K562 (cell line): ENCODE measurements at regions not wholly inside any gene's neighbourhood (a gene's known extent, or its start where the extent isn't known, plus 50 kb on each side); places are given as distances from the start of the nearest gene placed in this dataset.

Experiments
- ATAC-seq: fragments of 200-7000 bp; cut with Tn5 transposase; 3 replicates; pipeline ENCODE4 v1.9.1; 2020; ENCODE audit warnings: moderate library complexity
- BruUV-seq: library from RNA; stranded (reverse); fragments of 400-500 nt; replicated peaks from 2 replicates; lab custom pipeline; 2021; lab: Mats Ljungman, UMichigan
- CTCF ChIA-PET: fragments of 300-600 bp; formaldehyde crosslinking; extraction: SDS; loops from one replicate; lab custom pipeline; 2021; ENCODE audit warnings: low intra/inter-chr PET ratio; lab: Yijun Ruan, JAX
- POLR2A ChIA-PET: fragments of 300-600, 350-650 bp; sonication (Branson Sonifier 250); formaldehyde crosslinking; extraction: SDS; loops from one replicate; lab custom pipeline; 2021; ENCODE audit warnings: antibody characterized with exemption, inconsistent platforms; lab: Yijun Ruan, JAX
- DNase-seq, 4 experiments: peaks; one replicate each; pipeline versions ENCODE4 v3.0.0 to v3.0.0-alpha.2; 2011 to 2018; ENCODE audit warnings: low spot score in 3 of 4, mixed read lengths in 3 of 4; ENCODE audit errors: extremely low read depth in 1 of 4
- FAIRE-seq: peaks from 2 replicates; lab custom pipeline; 2011; peaks lifted over from hg19 to GRCh38; lab: Jason Lieb, UNC
- H2AFZ ChIP-seq: 2 replicates; pipeline ENCODE4 v1.6.0; 2011; ENCODE audit warnings: low read depth, low read length, control low read depth, inconsistent platforms
- H3K27ac ChIP-seq: fragments of 200-600 bp; 3 replicates; pipeline ENCODE4 v1.8.0; 2011; ENCODE audit warnings: low read depth, mild to moderate bottlenecking, control low read depth, inconsistent platforms, low read length, moderate library complexity, mixed read lengths; ENCODE audit errors: extremely low read depth
- H3K27me3 ChIP-seq, 2 experiments: fragments of 300-600 bp in 1 of 2; 2 replicates in 1 of 2; 3 replicates in 1 of 2; pipeline versions ENCODE4 v1.6.0 to v1.8.0; 2011; ENCODE audit warnings: inconsistent platforms in 2 of 2, low read length in 2 of 2, mild to moderate bottlenecking in 1 of 2, mixed read lengths in 1 of 2, moderate library complexity in 1 of 2; ENCODE audit not compliant: control insufficient read depth in 2 of 2, insufficient read depth in 2 of 2
- H3K36me3 ChIP-seq: fragments of 300-600 bp; 3 replicates; pipeline ENCODE4 v1.8.0; 2011; ENCODE audit warnings: mild to moderate bottlenecking, low read length, inconsistent platforms; ENCODE audit not compliant: control insufficient read depth, insufficient read depth
- H3K4me1 ChIP-seq, 2 experiments: fragments of 200-600 bp in 1 of 2; replicated peaks in 1 of 2; 2 replicates in 1 of 2; 3 replicates in 1 of 2; pipeline versions ENCODE4 v1.5.1 to v1.8.0; 2011; ENCODE audit warnings: inconsistent platforms in 2 of 2, low read length in 2 of 2, mild to moderate bottlenecking in 1 of 2, mixed read lengths in 1 of 2, moderate library complexity in 1 of 2; ENCODE audit not compliant: control insufficient read depth in 2 of 2, insufficient read depth in 2 of 2
- H3K4me2 ChIP-seq: 2 replicates; pipeline ENCODE4 v1.6.1; 2011; ENCODE audit warnings: low read length, control low read depth, inconsistent platforms, mixed read lengths; ENCODE audit not compliant: insufficient read depth
- H3K4me3 ChIP-seq: fragments of 200-600 bp; sonication (generic), shearing (Covaris generic); 2 replicates; pipeline ENCODE4 v1.5.1; 2016; ENCODE audit warnings: control low read depth, inconsistent platforms
- H3K79me2 ChIP-seq: fragments of 200-600 bp; 3 replicates; pipeline ENCODE4 v1.8.0; 2011; ENCODE audit warnings: low read length, inconsistent platforms; ENCODE audit not compliant: control insufficient read depth, insufficient read depth
- H3K9ac ChIP-seq, 2 experiments: 2 replicates each; pipeline versions ENCODE4 v1.6.0 to v1.6.1; 2011; ENCODE audit warnings: low read depth in 2 of 2, low read length in 2 of 2, control low read depth in 1 of 2, inconsistent platforms in 1 of 2, mild to moderate bottlenecking in 1 of 2, mixed read lengths in 1 of 2; ENCODE audit not compliant: insufficient read depth in 1 of 2
- H3K9me1 ChIP-seq: one replicate; pipeline ENCODE4 v1.6.0; 2011; ENCODE audit warnings: inconsistent platforms, mild to moderate bottlenecking, low read length, moderate library complexity; ENCODE audit not compliant: control insufficient read depth, insufficient read depth
- H3K9me3 ChIP-seq: replicated peaks from 2 replicates; pipeline ENCODE4 v1.5.1; 2011; ENCODE audit warnings: low read depth, low read length, inconsistent platforms; ENCODE audit not compliant: control insufficient read depth, insufficient read depth
- H4K20me1 ChIP-seq: replicated peaks from 2 replicates; pipeline ENCODE4 v1.6.1; 2011; ENCODE audit warnings: low read length, inconsistent platforms, mixed read lengths; ENCODE audit not compliant: control insufficient read depth, insufficient read depth
- SPI1 ChIP-seq: IDR thresholded peaks from 2 replicates; pipeline ENCODE4 v1.6.1; 2011; ENCODE audit warnings: low read depth, low read length, control low read depth, borderline replicate concordance
- TGIF2 ChIP-seq: sonication (generic); formaldehyde crosslinking; IDR thresholded peaks from 2 replicates; pipeline ENCODE4 v1.8.1; 2022; ENCODE audit warnings: mild to moderate bottlenecking, missing genetic modification reagents, moderate library complexity
- ZNF740 ChIP-seq, 3 experiments: fragments of 200-800 bp in 1 of 3; sonication (Bioruptor generic) in 1 of 3; sonication (generic) in 1 of 3; formaldehyde crosslinking in 1 of 3; IDR thresholded peaks; 2 replicates each; pipeline versions ENCODE4 v1.6.1 to v1.8.0; 2016 to 2022; ENCODE audit warnings: mild to moderate bottlenecking in 2 of 3, missing compliant biosample characterization in 2 of 3, missing genetic modification characterization in 2 of 3, missing genetic modification reagents in 1 of 3
- ZNF766 ChIP-seq: fragments of 200-800 bp; sonication (Bioruptor generic); conservative IDR thresholded peaks from 2 replicates; pipeline ENCODE4 v1.6.1; 2016; ENCODE audit warnings: missing genetic modification characterization, missing compliant biosample characterization
- WGBS: fragments of 100-300 bp; shearing (Covaris generic); methylation state at CpG from one replicate; pipeline ENCODE4 v1.1.6; 2016; ENCODE audit warnings: low coverage, mixed read lengths; ENCODE audit not compliant: insufficient coverage; ENCODE audit errors: missing lambda C conversion rate; 5-methylcytosine and 5-hydroxymethylcytosine counted together
- in situ Hi-C: fragments of 300-500 bp; cut with MboI; formaldehyde crosslinking; loops from 4 replicates; pipeline ENCODE4 v1.15.0; 2018; ENCODE audit warnings: inconsistent platforms, mixed read lengths
- intact Hi-C: fragments of 100-400 bp; cut with micrococcal nuclease; formaldehyde crosslinking; loops from 2 replicates; pipeline ENCODE4 v1.14.2; 2022

- no peaks in the 10 kb centered on the region for H3K9me3 ChIP-seq
- ChIA-PET CTCF (no interaction called here), POLR2A (interaction anchor here (0.7 to 1.0 kb wide), 2 partner anchors 14 to 65 kb away, joined by 3 read pairs; no protein-coding TSS in a partner anchor)
- in situ Hi-C loops (no loop called here), intact Hi-C loops (loop anchor here (10.0 kb wide), 1 partner anchor 158 kb away; no protein-coding TSS in a partner anchor)
- no TSS peak for BruUV-seq
- no peak overlapping the region for H3K4me3 ChIP-seq
- H3K4me1 ChIP-seq, result no peaks in the 10 kb centered on the region
- DNase-seq (no peak), FAIRE-seq (no peak), ATAC-seq (no peak)
- no peaks in the 10 kb centered on the region for H4K20me1 ChIP-seq
- H3K79me2 ChIP-seq, result no peaks in the 10 kb centered on the region
- H3K27me3 ChIP-seq, result peaks cover 6 to 27% of the 10 kb centered on the region in 2 experiments; a peak in 4 of 5 replicates
- no peak overlapping the region for H3K9ac ChIP-seq
- H3K27ac ChIP-seq, result no peak overlapping the region
- H3K36me3 ChIP-seq, result no peaks in the 10 kb centered on the region
- H2AFZ ChIP-seq, result no peak overlapping the region
- no peak overlapping the region for H3K4me2 ChIP-seq
- H3K9me1 ChIP-seq, result no peaks in the 10 kb centered on the region
- TF ChIP-seq ZNF766 (CRISPR knock-in tag), result no peak
- TF ChIP-seq TGIF2, result no peak
- TF ChIP-seq ZNF740 (CRISPR knock-in tag; IDR thresholded peaks at IDR 0.05), result no peak
- no peak for TF ChIP-seq ZNF740 (tag; IDR thresholded peaks at IDR 0.05)
- peak; percentile 31; the same call in 1 of the 2 replicates for TF ChIP-seq SPI1
- 5% methylated on average over 7 of the region's 7 CpGs for WGBS
Measured at GRCh38 chr21:35602811-35603362, 457.4 kb downstream of the SETD4 start.
